Posterior cingulate gyrus (tissue), 11 donors: ENCODE measurements at regions not wholly inside any gene's neighbourhood (a gene's known extent, or its start where the extent isn't known, plus 50 kb on each side); places are given as distances from the start of the nearest gene placed in this dataset.

Source experiments
- DNase-seq, 10 donors: peaks; one replicate each; pipeline versions ENCODE4 v3.0.0 to v3.0.0-alpha.2; 2020 to 2021; ENCODE audit warnings: mixed read lengths in 3 of 10
- intact Hi-C: fragments of 100-400 bp; cut with DNase I; formaldehyde crosslinking; loops from one replicate; pipeline ENCODE4 v1.15.1; 2023

- intact Hi-C loops: no loop called here
- no peak for DNase-seq
Measured at GRCh38 chr4:111800551-111800950, 344.7 kb upstream of the FAM241A start.

GRCh38 chr4:111802191-111802590 lies 343.1 kb upstream of the FAM241A start:
- DNase-seq: no peak
- intact Hi-C loops: no loop called here

DNA sequence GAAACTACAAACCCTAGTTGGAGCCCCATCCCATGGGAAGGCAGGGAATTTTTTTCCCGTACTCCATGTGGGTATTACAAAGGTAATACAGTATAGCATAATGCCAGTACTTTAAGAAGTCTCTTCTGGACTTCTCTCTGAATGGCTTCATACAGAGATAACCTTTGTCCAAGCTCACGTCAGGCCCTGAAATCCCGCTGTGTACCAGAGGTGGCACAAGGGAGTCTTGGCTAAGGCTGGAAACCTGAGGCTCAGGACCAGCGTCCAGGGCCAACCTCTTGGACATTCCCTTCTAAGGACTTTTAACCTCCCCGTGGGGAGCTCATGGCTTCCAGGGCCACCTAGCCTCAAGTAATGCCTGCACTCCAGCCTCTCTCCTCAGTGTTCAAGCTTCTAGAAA lies 338.9 kb upstream of the FAM241A start:
- intact Hi-C loops: no loop called here
- DNase-seq: no peak

DNA sequence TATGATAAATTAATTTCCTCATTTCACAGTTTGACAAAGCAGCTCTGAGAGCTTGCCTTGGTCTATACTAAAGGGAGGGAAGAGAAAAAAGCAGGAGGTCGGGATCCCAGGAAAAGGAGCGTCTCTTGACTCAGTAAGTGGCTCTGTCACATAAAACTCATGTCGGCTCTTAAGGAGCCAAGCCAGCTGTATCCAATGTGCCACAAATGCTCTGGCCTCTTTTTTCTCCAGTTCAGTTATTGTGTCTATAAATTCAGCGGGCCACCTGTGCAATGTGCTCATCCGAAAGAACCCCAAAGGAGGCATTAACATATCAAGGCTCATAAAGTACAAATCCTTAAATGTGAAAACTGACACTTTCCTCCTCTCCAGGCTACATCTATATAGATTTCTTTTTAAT lies 337.7 kb upstream of the FAM241A start:
- intact Hi-C loops: no loop called here
- no peak for DNase-seq

DNA sequence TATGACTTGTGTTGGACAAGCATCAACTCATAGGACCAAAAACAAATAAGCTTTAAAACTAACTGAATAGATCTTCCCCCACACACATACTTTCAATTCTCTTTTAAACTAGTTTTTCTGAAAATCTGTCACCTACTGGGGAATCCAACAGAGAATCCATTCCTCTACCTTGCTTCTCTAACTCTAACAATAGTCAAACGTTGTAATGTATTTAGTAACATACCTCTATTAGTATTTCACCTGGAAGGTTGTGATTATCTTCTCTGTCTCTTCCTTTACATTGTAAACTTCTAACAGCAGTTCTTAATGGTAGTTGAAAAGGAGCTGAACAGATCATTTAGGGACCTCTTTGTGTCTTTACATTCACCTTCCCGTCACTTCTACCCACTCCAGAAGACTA lies 337.1 kb upstream of the FAM241A start:
- intact Hi-C loops: no loop called here
- no peak for DNase-seq

- DNase-seq: no peak
- intact Hi-C loops: no loop called here
Measured at GRCh38 chr4:111811661-111812060, 333.6 kb upstream of the FAM241A start.

DNA sequence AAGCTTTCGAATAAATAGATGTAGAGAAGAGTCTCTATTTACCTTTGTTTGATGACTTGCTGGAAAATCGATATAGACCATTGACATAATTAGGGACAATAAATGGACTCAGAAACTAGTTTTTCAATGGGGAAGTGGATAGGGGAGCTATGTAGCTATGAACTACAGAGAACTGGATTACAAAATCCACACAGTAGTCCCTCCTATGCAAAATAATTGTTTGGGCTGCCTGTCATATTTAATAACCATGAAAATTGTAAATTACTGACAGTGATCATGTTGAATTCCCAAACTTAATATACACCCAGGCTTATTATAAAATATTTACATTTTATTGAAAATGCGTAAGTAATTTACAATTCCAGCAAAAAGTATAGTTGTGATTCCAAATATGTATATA lies 333.1 kb upstream of the FAM241A start:
- intact Hi-C loops: no loop called here
- DNase-seq: no peak

DNA sequence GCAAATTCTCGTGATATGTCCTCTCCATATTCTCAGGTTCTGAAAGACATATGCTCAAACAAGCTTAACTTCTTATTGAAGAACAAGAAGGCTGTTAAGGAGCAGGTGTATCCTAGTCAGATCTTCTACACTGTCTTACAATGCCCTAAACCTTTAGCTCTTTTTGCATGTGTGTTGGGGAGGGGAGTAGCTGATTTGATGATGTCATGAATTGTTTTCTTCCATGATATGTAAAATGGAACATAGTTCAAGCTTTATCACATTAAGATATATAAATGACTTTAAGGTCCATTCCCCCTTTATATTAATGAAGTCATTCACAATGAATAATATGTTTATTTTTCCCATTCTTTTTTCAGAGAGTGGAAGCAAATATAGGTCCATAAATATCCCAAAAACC lies 332.5 kb upstream of the FAM241A start:
- intact Hi-C loops: no loop called here

GRCh38 chr4:111813555-111814140 lies 331.6 kb upstream of the FAM241A start:
- intact Hi-C loops: no loop called here
- no peak for DNase-seq

More for the DNA sequence above, 332.5 kb upstream of the FAM241A start:
- DNase-seq: no peak

- DNase-seq: no peak
- intact Hi-C loops: no loop called here
Measured at GRCh38 chr4:111814961-111815360, 330.3 kb upstream of the FAM241A start.

GRCh38 chr4:111821342-111821741 lies 323.9 kb upstream of the FAM241A start:
- DNase-seq: no peak
- intact Hi-C loops: no loop called here

DNA sequence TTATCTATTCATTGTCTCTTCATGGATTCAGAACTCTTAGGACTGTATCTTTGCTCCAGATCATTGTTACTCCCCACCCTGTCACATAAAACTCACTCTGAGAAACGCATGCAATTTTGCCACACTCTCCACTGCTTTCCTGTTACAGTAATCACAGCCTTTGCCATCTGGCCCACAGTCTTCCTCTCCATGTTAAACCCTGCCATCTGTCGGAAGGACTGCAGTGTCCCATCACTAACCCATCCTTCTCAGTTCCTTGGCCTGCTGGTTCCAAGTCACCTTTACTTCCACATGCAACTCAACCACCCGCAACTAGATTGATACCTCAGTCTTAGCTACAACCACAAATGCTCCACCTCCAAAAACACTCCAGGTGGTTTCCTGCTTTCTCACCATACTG lies 308.7 kb upstream of the FAM241A start:
- intact Hi-C loops: no loop called here

GRCh38 chr4:111837761-111838160 lies 307.5 kb upstream of the FAM241A start:
- no peak for DNase-seq
- intact Hi-C loops: no loop called here

More for the DNA sequence above, 308.7 kb upstream of the FAM241A start:
- no peak for DNase-seq

DNA sequence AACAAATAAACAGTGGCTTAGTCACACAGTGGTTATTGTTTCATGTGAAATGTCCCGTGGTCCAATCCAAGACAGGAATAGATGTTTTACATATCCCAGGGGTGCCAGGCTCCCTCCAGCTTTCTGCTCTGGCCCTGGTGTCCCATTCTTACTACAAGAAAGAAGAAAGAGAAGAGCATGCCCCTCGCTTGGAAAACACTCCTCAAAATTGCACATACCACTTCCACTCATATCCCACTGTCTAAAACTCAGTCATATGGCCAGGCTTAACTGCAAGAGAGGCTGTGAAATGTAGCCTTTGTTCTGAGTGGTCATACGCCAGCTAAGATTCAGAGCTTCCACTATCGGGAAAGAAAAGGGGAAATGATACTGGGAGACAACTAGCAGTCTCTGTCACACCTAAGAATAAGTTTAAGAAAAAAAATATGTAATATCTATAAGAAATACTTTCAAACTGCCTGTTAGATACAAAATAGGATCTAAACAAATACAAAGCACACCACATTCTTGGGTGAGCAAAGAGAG lies 306.8 kb upstream of the FAM241A start:
- no peak for DNase-seq
- intact Hi-C loops: no loop called here

GRCh38 chr4:111839141-111839540 lies 306.1 kb upstream of the FAM241A start:
- peak in 1 of 10 donors; percentile 19 for DNase-seq
- intact Hi-C loops: no loop called here

- intact Hi-C loops: no loop called here
- no peak for DNase-seq
Measured at GRCh38 chr4:111842336-111842735, 302.9 kb upstream of the FAM241A start.

DNA sequence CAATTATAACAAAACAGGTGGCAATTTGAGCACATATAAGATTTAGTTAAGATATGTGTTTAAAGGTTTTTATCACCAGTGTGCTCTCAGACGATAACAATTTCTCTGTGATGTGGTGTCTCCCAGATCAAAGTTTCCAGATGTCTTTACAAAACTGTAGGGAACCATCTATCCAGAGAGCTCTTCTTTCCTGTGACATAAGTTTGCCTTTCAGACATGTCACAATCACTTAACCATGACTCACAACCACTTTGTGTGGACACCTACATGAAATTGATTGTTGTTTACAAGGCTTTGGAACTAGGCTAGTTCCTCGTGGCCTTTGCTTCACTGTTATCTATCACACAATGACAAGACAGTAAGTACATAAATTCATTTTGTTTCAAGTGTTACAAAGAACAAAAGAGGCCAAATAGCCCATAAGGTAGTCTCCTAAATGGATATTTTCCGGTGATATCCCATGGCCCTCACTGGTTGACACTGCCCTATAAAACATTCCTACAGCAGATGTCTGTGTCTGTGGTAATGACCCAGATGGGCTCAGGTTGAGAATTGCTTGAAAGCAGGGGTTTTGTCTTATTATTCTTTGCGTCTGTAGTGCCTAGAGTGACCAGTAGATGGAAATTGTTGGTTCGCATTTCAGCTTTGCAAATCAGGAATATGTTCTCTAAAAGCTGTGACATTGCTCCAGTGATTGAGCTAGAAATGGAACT lies 297.8 kb upstream of the FAM241A start:
- DNase-seq: no peak
- intact Hi-C loops: no loop called here

DNA sequence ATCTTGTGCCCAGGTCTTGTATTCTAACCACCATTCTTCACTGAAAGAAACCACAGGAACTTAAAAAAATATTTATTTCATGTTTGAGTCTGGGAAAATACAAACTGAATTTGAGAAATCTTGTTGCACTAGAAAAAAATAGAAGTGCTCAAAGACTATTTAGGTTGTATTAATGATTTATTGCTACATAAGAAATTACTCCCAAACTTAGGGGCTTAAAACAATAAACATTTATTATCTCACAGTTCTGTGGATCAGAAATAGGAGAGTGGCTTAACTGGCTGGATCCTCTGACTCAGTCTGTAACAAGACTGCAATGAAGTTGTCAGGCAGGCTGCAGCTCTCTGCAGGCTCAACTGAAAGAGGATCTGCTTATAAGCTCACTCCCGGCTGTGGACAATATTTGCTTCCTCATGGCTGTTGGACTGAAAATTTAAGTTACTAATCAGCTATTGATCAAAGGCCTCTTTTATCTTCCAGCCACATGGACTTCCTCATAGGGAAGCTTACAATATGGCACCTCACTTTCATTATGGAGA lies 295.4 kb upstream of the FAM241A start:
- no peak for DNase-seq
- intact Hi-C loops: loop anchor here (10.0 kb wide), 1 partner anchor 1215 kb away; no protein-coding TSS in a partner anchor

DNA sequence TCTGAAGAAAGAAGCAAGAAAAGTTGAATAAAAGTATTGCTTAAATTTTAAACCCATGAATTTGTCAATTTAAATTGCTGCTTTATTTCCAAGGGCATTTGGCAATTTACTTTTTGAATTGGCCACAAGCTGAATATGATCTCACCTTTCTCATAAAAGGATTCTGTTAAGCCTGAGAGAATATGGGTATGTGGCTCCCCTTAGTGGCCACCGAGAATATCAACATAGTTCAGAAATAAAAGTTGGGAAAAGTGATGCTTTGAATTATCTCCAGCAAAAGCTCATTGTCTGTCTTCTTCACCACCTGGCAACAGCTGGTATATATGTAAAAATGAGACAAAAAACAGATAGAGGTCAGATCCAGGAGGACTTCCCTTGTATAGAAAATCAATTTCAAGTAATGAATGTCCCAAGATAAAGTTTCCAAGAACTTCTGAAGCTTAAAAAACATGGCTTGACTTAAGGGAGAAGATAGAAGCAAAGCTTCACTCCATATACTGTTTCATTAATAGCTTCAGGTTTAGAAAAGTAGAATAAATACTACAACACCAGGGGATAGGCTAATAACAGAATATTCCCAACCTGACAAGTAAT lies 290.7 kb upstream of the FAM241A start:
- intact Hi-C loops: loop anchor here (1.0 to 10.0 kb wide), 2 partner anchors 212 to 1220 kb away; no protein-coding TSS in a partner anchor
- DNase-seq: peak in 2 of 10 donors; percentile 8 to 52

- intact Hi-C loops: loop anchor here (10.0 kb wide), 1 partner anchor 1221 kb away; no protein-coding TSS in a partner anchor
Measured at GRCh38 chr4:111855308-111855707, 289.9 kb upstream of the FAM241A start.

DNA sequence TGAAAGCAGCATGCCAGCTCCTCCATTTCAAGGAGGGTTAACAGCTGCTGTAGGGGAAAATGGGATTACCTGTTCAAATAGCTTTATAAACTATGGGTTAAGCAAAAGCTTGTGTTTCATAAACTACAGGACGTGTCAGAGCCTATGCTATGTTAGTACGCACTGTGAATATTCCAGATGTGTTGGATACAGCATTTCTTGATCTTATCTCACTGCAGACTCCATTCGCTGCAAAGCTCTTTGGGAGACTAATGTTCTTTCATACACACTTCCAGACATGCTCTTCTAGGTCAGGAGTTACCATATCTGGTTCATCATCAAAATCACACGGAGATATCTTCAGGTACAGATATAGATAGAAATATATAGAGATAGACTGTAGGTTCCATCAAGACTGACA lies 281.2 kb upstream of the FAM241A start:
- no peak for DNase-seq
- intact Hi-C loops: no loop called here

More at GRCh38 chr4:111855308-111855707, 289.9 kb upstream of the FAM241A start:
- no peak for DNase-seq
